GM12873 (cell line): ENCODE measurements at regions not wholly inside any gene's neighbourhood (a gene's known extent, or its start where the extent isn't known, plus 50 kb on each side); places are given as distances from the start of the nearest gene placed in this dataset.

Experiments used
- TF ChIP-seq, protein P1 (sequence below): IDR thresholded peaks from 2 replicates; pipeline ENCODE4 v1.5.1; 2012; ENCODE audit warnings: low read depth, mild to moderate bottlenecking, moderate library complexity, low read length, control low read depth; ENCODE audit not compliant: insufficient read depth; ENCODE audit errors: missing control alignments

DNA sequence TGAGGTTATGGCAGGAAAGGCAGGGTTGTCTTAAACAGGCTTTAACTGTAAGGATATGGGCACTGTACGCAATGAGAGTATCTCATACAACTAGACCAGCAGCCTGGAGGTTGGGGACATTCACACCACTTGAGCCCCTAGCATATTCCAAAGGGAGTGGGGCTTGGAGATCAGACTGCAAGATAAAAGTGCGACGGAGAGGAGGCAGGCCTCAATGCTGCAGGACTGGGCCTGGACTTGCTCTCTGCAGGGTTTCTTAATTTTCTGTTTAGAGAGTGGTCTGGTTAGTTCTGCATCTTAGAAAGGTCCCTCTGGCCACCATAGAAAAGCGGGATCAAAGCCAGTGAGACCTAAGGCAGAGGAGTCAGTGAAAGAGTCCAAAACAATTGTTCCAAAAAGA is 357.7 kb upstream of the NR2F2 start:
- TF ChIP-seq, protein P1, sequence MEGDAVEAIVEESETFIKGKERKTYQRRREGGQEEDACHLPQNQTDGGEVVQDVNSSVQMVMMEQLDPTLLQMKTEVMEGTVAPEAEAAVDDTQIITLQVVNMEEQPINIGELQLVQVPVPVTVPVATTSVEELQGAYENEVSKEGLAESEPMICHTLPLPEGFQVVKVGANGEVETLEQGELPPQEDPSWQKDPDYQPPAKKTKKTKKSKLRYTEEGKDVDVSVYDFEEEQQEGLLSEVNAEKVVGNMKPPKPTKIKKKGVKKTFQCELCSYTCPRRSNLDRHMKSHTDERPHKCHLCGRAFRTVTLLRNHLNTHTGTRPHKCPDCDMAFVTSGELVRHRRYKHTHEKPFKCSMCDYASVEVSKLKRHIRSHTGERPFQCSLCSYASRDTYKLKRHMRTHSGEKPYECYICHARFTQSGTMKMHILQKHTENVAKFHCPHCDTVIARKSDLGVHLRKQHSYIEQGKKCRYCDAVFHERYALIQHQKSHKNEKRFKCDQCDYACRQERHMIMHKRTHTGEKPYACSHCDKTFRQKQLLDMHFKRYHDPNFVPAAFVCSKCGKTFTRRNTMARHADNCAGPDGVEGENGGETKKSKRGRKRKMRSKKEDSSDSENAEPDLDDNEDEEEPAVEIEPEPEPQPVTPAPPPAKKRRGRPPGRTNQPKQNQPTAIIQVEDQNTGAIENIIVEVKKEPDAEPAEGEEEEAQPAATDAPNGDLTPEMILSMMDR, result no peak

DNA sequence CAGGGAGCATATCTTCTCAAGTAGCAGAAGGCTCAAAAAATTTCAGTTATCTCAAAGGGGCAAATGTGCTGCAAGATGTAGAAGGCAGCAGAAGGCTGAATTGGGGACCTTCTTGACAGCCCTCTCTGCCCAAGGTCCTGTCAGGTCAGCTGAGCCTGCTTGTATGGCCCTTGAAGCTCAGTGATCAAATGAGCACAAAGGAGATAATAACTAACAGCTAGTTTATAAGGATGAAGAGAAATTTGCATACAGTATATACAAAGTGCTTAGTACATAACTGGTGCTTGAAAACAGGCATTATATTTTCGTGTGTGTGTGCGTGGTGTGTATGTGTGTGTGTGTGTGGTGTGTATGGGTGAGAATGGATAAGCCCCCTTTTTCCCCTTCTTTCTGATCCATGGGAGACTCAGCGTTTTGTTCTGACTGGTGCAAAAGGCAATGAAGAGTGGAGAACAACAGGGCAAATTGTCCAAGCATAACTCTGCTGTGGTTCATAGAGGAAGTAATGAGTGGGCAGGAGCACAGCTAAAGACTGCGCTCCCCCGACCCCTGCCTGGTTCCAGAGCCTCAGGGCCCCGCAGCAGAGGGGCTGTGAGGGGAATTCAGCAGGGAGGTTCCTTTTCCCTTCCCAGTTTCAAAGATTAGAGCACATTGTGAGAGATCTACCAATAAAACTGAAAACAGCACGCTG is 356.8 kb upstream of the NR2F2 start:
- TF ChIP-seq, protein P1, result no peak

DNA sequence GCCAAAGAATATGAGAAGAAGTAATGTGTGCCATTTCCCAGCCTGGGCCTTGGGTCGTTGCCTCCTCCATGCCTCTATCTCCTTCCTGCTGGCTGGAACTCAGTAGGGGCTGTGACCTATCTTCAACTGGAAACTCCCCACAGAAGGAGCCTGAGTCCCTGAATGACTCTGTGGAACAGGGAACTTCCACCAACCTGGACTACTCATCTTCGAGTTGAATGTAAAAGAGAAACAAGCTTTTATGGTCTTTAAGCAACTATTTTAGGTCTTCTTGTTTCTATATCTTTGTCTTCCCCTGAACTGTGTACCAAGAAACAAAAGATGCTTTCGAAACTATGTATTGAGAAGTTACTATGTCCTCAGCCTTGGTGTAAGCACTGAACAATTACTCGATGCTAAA is 355.3 kb upstream of the NR2F2 start:
- TF ChIP-seq, protein P1, result no peak

DNA sequence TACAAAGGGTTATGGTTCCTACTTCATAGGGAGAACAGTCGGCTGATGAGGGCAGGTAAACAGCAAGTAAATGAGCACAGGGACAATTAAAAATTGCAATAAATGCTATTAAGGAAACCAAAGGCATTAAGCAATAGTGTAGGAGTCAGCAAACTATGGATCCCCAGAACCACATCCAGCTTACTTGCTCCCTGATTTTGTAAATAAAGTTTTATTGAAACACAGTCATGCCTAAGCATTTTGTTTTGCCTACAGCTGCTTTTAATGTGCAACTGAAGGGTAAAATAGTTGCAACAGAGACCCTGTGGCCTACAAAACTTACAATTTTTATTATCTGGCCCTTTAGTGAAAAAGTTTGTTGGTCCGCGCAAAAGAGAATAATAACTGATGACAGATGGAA is 351.2 kb upstream of the NR2F2 start:
- TF ChIP-seq, protein P1, result no peak

DNA sequence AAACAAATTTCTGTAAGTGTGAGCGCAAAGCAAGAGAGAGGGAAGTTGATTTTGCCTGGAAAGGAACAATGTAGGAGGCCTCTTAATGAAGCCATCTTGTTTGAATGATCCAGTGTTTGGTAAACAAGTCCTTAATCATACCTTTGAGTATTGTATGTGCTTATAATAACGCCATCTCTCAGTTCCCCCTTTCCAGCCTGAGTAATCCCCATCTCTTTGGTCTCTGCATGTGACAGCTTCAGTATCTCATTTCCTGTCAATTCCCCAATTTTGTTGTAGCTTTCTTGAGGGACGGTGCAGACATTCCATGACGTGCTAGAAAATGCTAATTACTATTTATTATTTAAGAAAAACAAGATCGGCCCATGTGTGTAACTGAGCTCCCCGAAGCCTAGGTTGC is 349.3 kb upstream of the NR2F2 start:
- TF ChIP-seq, protein P1, result no peak

DNA sequence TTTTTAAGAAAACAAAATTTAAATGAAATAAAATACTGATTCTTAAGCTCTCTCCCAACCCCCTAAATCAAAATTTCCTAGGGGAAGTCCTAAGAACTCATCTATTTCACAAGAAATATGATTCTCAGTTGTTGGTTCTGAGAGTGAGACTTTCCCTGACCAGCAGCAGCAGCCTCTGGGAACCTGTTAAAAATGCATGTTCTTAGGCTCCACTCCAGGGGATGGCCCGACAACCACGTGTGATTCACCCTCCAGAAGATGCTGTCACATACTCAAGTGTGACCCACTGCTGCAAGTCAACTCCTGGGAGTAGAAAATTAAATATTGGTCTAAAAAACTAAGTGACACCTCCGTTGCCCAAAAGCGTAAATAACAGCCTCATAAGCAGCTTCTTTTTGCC is 343.2 kb upstream of the NR2F2 start:
- TF ChIP-seq, protein P1, result no peak

DNA sequence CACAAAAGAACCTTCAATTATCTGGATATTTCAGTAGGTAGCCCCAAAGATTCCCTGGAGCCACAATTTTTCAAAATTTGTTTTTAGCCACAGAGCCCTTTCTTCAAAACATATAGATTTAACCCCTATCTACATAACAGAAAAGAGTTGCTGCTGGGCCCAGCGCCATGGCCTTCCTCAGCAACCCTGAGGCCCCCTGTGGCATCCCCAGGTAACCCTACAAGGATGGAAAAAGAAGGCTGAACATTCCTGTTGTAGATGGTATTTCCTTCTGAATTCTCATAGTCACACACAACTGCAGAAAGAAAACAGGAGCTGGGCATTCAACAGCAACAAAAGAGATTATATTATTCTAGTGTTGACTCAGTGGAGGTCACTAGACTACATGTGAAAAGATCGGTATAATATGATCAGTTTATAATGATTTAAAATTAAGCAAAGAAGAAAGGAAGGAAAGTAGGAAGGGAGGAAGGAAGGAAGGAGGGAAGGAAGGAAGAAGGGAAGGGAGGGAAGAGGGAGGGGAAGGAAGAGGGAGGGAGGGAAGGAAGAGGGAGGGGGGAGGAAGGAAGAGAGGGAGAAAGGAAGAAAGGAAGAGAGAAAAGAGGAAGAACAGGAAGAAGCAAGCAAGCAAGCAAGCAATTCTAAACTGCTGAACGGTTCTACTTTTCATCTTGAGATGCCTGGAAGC is 342.5 kb upstream of the NR2F2 start:
- TF ChIP-seq, protein P1, result no peak
